Fibroblast of mammary gland (primary cell): ENCODE measurements at regions not wholly inside any gene's neighbourhood (a gene's known extent, or its start where the extent isn't known, plus 50 kb on each side); places are given as distances from the start of the nearest gene placed in this dataset.

ENCODE experiments used
- DNase-seq: peaks from one replicate; pipeline ENCODE4 v3.0.0-alpha.2; 2010; ENCODE audit warnings: low read depth
- H3K4me3 ChIP-seq: 2 replicates; pipeline ENCODE4 v1.5.1; 2011; ENCODE audit warnings: low read depth, mild to moderate bottlenecking, low read length, moderate library complexity; ENCODE audit not compliant: control insufficient read depth
- CTCF ChIP-seq: conservative IDR thresholded peaks from 2 replicates; pipeline ENCODE4 v1.5.1; 2011; ENCODE audit warnings: low read depth, low read length, inconsistent platforms; ENCODE audit not compliant: control insufficient read depth, insufficient read depth

GRCh38 chr13:73287831-73288230 lies 229.0 kb downstream of the KLF5 start:
- H3K4me3 ChIP-seq, result no peak overlapping the region
- DNase-seq, result no peak
- TF ChIP-seq CTCF, result no peak

GRCh38 chr13:73286942-73287620 lies 228.3 kb downstream of the KLF5 start:
- TF ChIP-seq CTCF, result no peak
- DNase-seq, result no peak
- no peak overlapping the region for H3K4me3 ChIP-seq

GRCh38 chr13:73286177-73286576 lies 227.4 kb downstream of the KLF5 start:
- DNase-seq, result no peak
- no peak for TF ChIP-seq CTCF
- H3K4me3 ChIP-seq, result no peak overlapping the region

- no peak overlapping the region for H3K4me3 ChIP-seq
- TF ChIP-seq CTCF, result no peak
- no peak for DNase-seq
Observed at GRCh38 chr13:73284081-73284874, 225.5 kb downstream of the KLF5 start.

- TF ChIP-seq CTCF, result no peak
- H3K4me3 ChIP-seq, result no peak overlapping the region
- no peak for DNase-seq
Observed at GRCh38 chr13:73283636-73284035, 224.8 kb downstream of the KLF5 start.

GRCh38 chr13:73281746-73282145 lies 222.9 kb downstream of the KLF5 start:
- no peak for TF ChIP-seq CTCF
- no peak for DNase-seq

More at GRCh38 chr13:73281746-73282145, 222.9 kb downstream of the KLF5 start:
- no peak overlapping the region for H3K4me3 ChIP-seq
